WERI-Rb-1 (cell line): ENCODE measurements at regions not wholly inside any gene's neighbourhood (a gene's known extent, or its start where the extent isn't known, plus 50 kb on each side); places are given as distances from the start of the nearest gene placed in this dataset.

ENCODE experiments used
- DNase-seq: peaks from one replicate; pipeline ENCODE4 v3.0.0-alpha.2; 2020
- H3K27ac ChIP-seq: fragments of 250-450 bp; sonication (Bioruptor Pico); 2 replicates; pipeline ENCODE4 v1.5.1; 2020; ENCODE audit warnings: mild to moderate bottlenecking, moderate library complexity
- H3K27me3 ChIP-seq: fragments of 250-450 bp; sonication (Bioruptor Pico); 2 replicates; pipeline ENCODE4 v1.5.1; 2021; ENCODE audit warnings: mild to moderate bottlenecking, low read depth, moderate library complexity; ENCODE audit not compliant: insufficient read depth, severe bottlenecking
- H3K36me3 ChIP-seq: fragments of 250-450 bp; sonication (Bioruptor Pico); 2 replicates; pipeline ENCODE4 v1.5.1; 2020; ENCODE audit warnings: mild to moderate bottlenecking, moderate library complexity
- H3K4me3 ChIP-seq: 2 replicates; pipeline ENCODE4 v1.5.1; 2011; ENCODE audit warnings: low read depth, mild to moderate bottlenecking, control low read depth, low read length
- H3K9me3 ChIP-seq: fragments of 250-450 bp; sonication (Bioruptor Pico); 2 replicates; pipeline ENCODE4 v1.5.1; 2021; ENCODE audit warnings: mild to moderate bottlenecking, moderate library complexity; ENCODE audit not compliant: severe bottlenecking
- TF ChIP-seq, protein P1 (sequence below): IDR thresholded peaks from 2 replicates; pipeline ENCODE4 v1.5.1; 2011; ENCODE audit warnings: low read depth, mild to moderate bottlenecking, control low read depth, inconsistent platforms, low read length

- Histone ChIP-seq H3K4me3 (no peak overlapping the region), H3K27me3 (peaks cover 29% of the 10 kb centered on the region), H3K27ac (no peak overlapping the region), H3K36me3 (no peaks in the 10 kb centered on the region), H3K9me3 (no peaks in the 10 kb centered on the region)
- no peak for DNase-seq
- TF ChIP-seq, protein P1, sequence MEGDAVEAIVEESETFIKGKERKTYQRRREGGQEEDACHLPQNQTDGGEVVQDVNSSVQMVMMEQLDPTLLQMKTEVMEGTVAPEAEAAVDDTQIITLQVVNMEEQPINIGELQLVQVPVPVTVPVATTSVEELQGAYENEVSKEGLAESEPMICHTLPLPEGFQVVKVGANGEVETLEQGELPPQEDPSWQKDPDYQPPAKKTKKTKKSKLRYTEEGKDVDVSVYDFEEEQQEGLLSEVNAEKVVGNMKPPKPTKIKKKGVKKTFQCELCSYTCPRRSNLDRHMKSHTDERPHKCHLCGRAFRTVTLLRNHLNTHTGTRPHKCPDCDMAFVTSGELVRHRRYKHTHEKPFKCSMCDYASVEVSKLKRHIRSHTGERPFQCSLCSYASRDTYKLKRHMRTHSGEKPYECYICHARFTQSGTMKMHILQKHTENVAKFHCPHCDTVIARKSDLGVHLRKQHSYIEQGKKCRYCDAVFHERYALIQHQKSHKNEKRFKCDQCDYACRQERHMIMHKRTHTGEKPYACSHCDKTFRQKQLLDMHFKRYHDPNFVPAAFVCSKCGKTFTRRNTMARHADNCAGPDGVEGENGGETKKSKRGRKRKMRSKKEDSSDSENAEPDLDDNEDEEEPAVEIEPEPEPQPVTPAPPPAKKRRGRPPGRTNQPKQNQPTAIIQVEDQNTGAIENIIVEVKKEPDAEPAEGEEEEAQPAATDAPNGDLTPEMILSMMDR = no peak
These were observed 853.5 kb downstream of the TUSC7 start for GRCh38 chr3:117563063-117563462.

- DNase-seq = no peak
- Histone ChIP-seq H3K27me3 (peaks cover 36% of the 10 kb centered on the region), H3K27ac (no peak overlapping the region), H3K9me3 (no peaks in the 10 kb centered on the region), H3K4me3 (no peak overlapping the region), H3K36me3 (no peaks in the 10 kb centered on the region)
- TF ChIP-seq, protein P1 = no peak
These were observed 856.2 kb downstream of the TUSC7 start for GRCh38 chr3:117565777-117566176.

- Histone ChIP-seq H3K4me3 (no peak overlapping the region), H3K27ac (no peak overlapping the region), H3K27me3 (peaks cover 33% of the 10 kb centered on the region), H3K36me3 (no peaks in the 10 kb centered on the region), H3K9me3 (no peaks in the 10 kb centered on the region)
- DNase-seq = no peak
- TF ChIP-seq, protein P1 = no peak
These were observed 857.3 kb downstream of the TUSC7 start for GRCh38 chr3:117566926-117567325.

DNA sequence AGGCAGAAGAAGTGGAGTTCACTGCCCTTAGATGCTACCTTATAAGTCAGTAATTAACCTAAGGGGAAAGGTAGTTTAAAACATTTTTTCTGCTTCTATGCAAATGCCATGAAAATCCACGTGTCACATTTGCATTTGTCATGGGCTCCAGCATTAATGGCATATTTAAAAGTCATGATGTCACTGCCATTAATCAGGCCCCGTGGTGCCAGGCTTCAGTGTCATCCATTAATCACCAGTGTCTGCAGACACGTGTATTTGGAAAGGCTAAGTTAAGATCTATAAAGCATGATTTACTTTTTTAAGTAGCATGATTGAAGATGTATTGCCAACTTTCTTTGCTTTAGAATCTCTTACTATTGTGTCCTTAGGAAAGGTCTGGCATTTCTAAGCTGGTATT lies 857.8 kb downstream of the TUSC7 start:
- no peaks in the 10 kb centered on the region for H3K9me3 ChIP-seq
- DNase-seq = no peak
- no peak overlapping the region for H3K27ac ChIP-seq
- TF ChIP-seq, protein P1 = no peak
- no peaks in the 10 kb centered on the region for H3K36me3 ChIP-seq
- peaks cover 28% of the 10 kb centered on the region for H3K27me3 ChIP-seq
- no peak overlapping the region for H3K4me3 ChIP-seq

GRCh38 chr3:117567906-117568305 lies 858.3 kb downstream of the TUSC7 start:
- TF ChIP-seq, protein P1 = no peak

GRCh38 chr3:117572786-117573185 lies 863.2 kb downstream of the TUSC7 start:
- Histone ChIP-seq H3K4me3 (no peak overlapping the region), H3K36me3 (no peaks in the 10 kb centered on the region), H3K9me3 (no peaks in the 10 kb centered on the region), H3K27ac (no peak overlapping the region), H3K27me3 (peaks cover 28% of the 10 kb centered on the region)
- TF ChIP-seq, protein P1 = no peak
- no peak for DNase-seq

More at GRCh38 chr3:117567906-117568305, 858.3 kb downstream of the TUSC7 start:
- no peaks in the 10 kb centered on the region for H3K36me3 ChIP-seq
- H3K27ac ChIP-seq = no peak overlapping the region
- H3K4me3 ChIP-seq = no peak overlapping the region
- no peak for DNase-seq
- H3K9me3 ChIP-seq = no peaks in the 10 kb centered on the region
- H3K27me3 ChIP-seq = peaks cover 26% of the 10 kb centered on the region
